GM21367 (cell line): ENCODE measurements at regions not wholly inside any gene's neighbourhood (a gene's known extent, or its start where the extent isn't known, plus 50 kb on each side); places are given as distances from the start of the nearest gene placed in this dataset.
A peak's percentile ranks its signal among the peaks of the same experiment; 100 is the strongest.
"Not testable (repeated sequence)": the region's sequence is repeated elsewhere in the genome, so short reads cannot be mapped to it uniquely, and the experiment has no call there.

Experiments
- ATAC-seq: cut with Tn5 transposase; IDR thresholded peaks from one replicate; pipeline ENCODE4 v1.9.1; 2021; ENCODE audit not compliant: unreplicated experiment

- no peak for ATAC-seq
These were observed 134.9 kb upstream of the ANK3 start for GRCh38 chr10:60524541-60524940.

- ATAC-seq, result not testable (repeated sequence)
These were observed 133.7 kb upstream of the ANK3 start for GRCh38 chr10:60523371-60523770.

GRCh38 chr10:60522617-60523016 is 132.9 kb upstream of the ANK3 start:
- ATAC-seq, result no peak

- ATAC-seq, result no peak
These were observed 132.3 kb upstream of the ANK3 start for GRCh38 chr10:60521974-60522405.

- ATAC-seq, result no peak
These were observed 129.1 kb upstream of the ANK3 start for GRCh38 chr10:60518745-60519144.

GRCh38 chr10:60517805-60518204 is 128.1 kb upstream of the ANK3 start:
- no peak for ATAC-seq

GRCh38 chr10:60513281-60513680 is 123.6 kb upstream of the ANK3 start:
- ATAC-seq, result peak; percentile 75

- ATAC-seq, result no peak
These were observed 122.0 kb upstream of the ANK3 start for GRCh38 chr10:60511477-60512229.

GRCh38 chr10:60508831-60509230 is 119.2 kb upstream of the ANK3 start:
- no peak for ATAC-seq

GRCh38 chr10:60508037-60508436 is 118.4 kb upstream of the ANK3 start:
- no peak for ATAC-seq

GRCh38 chr10:60502621-60503020 is 112.9 kb upstream of the ANK3 start:
- no peak for ATAC-seq

GRCh38 chr10:60498985-60499384 is 109.3 kb upstream of the ANK3 start:
- no peak for ATAC-seq

- ATAC-seq, result no peak
These were observed 107.7 kb upstream of the ANK3 start for GRCh38 chr10:60497364-60497763.

- no peak for ATAC-seq
These were observed 106.5 kb upstream of the ANK3 start for GRCh38 chr10:60496181-60496580.

- no peak for ATAC-seq
These were observed 105.8 kb upstream of the ANK3 start for GRCh38 chr10:60495338-60496055.

- ATAC-seq, result no peak
These were observed 105.1 kb upstream of the ANK3 start for GRCh38 chr10:60494774-60495173.

- ATAC-seq, result no peak
These were observed 101.5 kb upstream of the ANK3 start for GRCh38 chr10:60491162-60491561.

- ATAC-seq, result no peak
These were observed 100.3 kb upstream of the ANK3 start for GRCh38 chr10:60490013-60490412.

- no peak for ATAC-seq
These were observed 98.5 kb upstream of the ANK3 start for GRCh38 chr10:60488111-60488669.

- ATAC-seq, result no peak
These were observed 97.9 kb upstream of the ANK3 start for GRCh38 chr10:60487543-60487942.

GRCh38 chr10:60485025-60485424 is 95.3 kb upstream of the ANK3 start:
- ATAC-seq, result no peak
